Spleen (tissue), 7 donors: ENCODE measurements at regions not wholly inside any gene's neighbourhood (a gene's known extent, or its start where the extent isn't known, plus 50 kb on each side); places are given as distances from the start of the nearest gene placed in this dataset.

Experiments
- POLR2A ChIP-seq, 3 donors: fragments of 450-650 bp; IDR thresholded peaks; one replicate each; pipeline ENCODE4 v1.5.1; 2017; ENCODE audit warnings: antibody characterized with exemption in 3 of 3, mild to moderate bottlenecking in 1 of 3
- POLR2AphosphoS5 ChIP-seq, 3 donors: sonication (generic); formaldehyde crosslinking; IDR thresholded peaks; one replicate each; pipeline ENCODE4 v1.5.1; 2017; ENCODE audit warnings: antibody characterized with exemption in 3 of 3
- TF ChIP-seq, protein P1 (sequence below), 11 experiments: fragments of 200-600 bp in 7 of 11; fragments of 450-650 bp in 4 of 11; sonication (generic) in 4 of 11; IDR thresholded peaks in 8 of 11; conservative IDR thresholded peaks in 3 of 11; 1 replicate in 7 of 11; 2 replicates in 4 of 11; pipeline versions ENCODE4 v1.4.0 to v1.8.0; 2016 to 2021; ENCODE audit warnings: antibody characterized with exemption in 11 of 11, inconsistent platforms in 4 of 11, mild to moderate bottlenecking in 1 of 11
- donor health status: DM: no; HTN: no; CAD: no; lungs with moderate emphysema.
- donor health status: DM: no; HTN: no; CAD: no.
- donor health status: DM: no; HTN: no; CAD: no.

DNA sequence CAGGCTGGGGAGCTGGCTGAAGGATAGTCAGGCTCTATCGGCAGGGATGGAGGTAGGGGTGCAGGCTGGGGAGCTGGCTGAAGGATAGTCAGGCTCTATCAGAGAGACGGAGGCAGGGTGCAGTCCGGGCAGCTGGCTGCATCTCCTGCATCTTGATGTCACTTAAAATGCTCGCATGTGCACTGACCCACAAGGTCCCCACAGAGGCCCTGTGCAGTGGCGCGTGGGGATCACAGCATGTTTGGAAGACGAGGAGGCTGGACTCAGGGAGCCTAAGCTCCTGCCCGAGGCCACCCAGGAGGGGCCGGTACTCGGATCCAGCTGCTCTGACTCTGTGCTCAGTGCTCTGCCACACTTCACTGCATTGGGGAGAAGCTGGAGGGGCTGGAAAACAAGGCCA lies 189.0 kb upstream of the HDAC4 start:
- no peak for TF ChIP-seq POLR2A (IDR thresholded peaks at IDR 0.05)
- TF ChIP-seq, protein P1, sequence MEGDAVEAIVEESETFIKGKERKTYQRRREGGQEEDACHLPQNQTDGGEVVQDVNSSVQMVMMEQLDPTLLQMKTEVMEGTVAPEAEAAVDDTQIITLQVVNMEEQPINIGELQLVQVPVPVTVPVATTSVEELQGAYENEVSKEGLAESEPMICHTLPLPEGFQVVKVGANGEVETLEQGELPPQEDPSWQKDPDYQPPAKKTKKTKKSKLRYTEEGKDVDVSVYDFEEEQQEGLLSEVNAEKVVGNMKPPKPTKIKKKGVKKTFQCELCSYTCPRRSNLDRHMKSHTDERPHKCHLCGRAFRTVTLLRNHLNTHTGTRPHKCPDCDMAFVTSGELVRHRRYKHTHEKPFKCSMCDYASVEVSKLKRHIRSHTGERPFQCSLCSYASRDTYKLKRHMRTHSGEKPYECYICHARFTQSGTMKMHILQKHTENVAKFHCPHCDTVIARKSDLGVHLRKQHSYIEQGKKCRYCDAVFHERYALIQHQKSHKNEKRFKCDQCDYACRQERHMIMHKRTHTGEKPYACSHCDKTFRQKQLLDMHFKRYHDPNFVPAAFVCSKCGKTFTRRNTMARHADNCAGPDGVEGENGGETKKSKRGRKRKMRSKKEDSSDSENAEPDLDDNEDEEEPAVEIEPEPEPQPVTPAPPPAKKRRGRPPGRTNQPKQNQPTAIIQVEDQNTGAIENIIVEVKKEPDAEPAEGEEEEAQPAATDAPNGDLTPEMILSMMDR (IDR thresholded peaks at IDR 0.05 in 8 of 11, conservative IDR thresholded peaks at IDR 0.05 in 3 of 11), result no peak
- no peak for TF ChIP-seq POLR2AphosphoS5 (IDR thresholded peaks at IDR 0.05)
